Glutamatergic neuron (in vitro differentiated cells): ENCODE measurements at regions not wholly inside any gene's neighbourhood (a gene's known extent, or its start where the extent isn't known, plus 50 kb on each side); places are given as distances from the start of the nearest gene placed in this dataset.
A peak's percentile ranks its signal among the peaks of the same experiment; 100 is the strongest.
"Not testable (repeated sequence)": the region's sequence is repeated elsewhere in the genome, so short reads cannot be mapped to it uniquely, and the experiment has no call there.

Source experiments
- DNase-seq: peaks from one replicate; pipeline ENCODE4 v3.0.0; 2022
- H3K27ac Mint-ChIP-seq: one replicate; pipeline ENCODE4 v1.8.0; 2020; ENCODE audit warnings: mild to moderate bottlenecking, mixed read lengths, inconsistent platforms; ENCODE audit not compliant: unreplicated experiment
- H3K27me3 Mint-ChIP-seq: one replicate; pipeline ENCODE4 v1.8.0; 2020; ENCODE audit warnings: mild to moderate bottlenecking, moderate library complexity, mixed read lengths, inconsistent platforms; ENCODE audit not compliant: unreplicated experiment
- H3K36me3 Mint-ChIP-seq: one replicate; pipeline ENCODE4 v1.8.0; 2020; ENCODE audit warnings: mild to moderate bottlenecking, mixed read lengths, inconsistent platforms; ENCODE audit not compliant: unreplicated experiment
- H3K4me1 Mint-ChIP-seq: one replicate; pipeline ENCODE4 v1.8.0; 2020; ENCODE audit warnings: mild to moderate bottlenecking, low read depth, mixed read lengths, inconsistent platforms; ENCODE audit not compliant: unreplicated experiment
- H3K4me3 Mint-ChIP-seq: one replicate; pipeline ENCODE4 v1.8.0; 2020; ENCODE audit warnings: mild to moderate bottlenecking, mixed read lengths, inconsistent platforms; ENCODE audit not compliant: unreplicated experiment
- H3K9me3 Mint-ChIP-seq: one replicate; pipeline ENCODE4 v1.8.0; 2020; ENCODE audit warnings: mild to moderate bottlenecking, moderate library complexity, mixed read lengths, inconsistent platforms; ENCODE audit not compliant: unreplicated experiment
- TF ChIP-seq, protein P1 (sequence below): fragments of 200-600 bp; sonication (generic); IDR thresholded peaks from one replicate; pipeline ENCODE4 v1.5.0; 2021; ENCODE audit not compliant: partially characterized antibody, unreplicated experiment

- Mint-ChIP-seq H3K4me3 (no peak overlapping the region), H3K27me3 (peaks cover 2% of the 10 kb centered on the region), H3K36me3 (no peaks in the 10 kb centered on the region), H3K4me1 (peaks cover 7% of the 10 kb centered on the region), H3K9me3 (peaks cover 5% of the 10 kb centered on the region), H3K27ac (no peak overlapping the region)
- DNase-seq: no peak
- TF ChIP-seq, protein P1, sequence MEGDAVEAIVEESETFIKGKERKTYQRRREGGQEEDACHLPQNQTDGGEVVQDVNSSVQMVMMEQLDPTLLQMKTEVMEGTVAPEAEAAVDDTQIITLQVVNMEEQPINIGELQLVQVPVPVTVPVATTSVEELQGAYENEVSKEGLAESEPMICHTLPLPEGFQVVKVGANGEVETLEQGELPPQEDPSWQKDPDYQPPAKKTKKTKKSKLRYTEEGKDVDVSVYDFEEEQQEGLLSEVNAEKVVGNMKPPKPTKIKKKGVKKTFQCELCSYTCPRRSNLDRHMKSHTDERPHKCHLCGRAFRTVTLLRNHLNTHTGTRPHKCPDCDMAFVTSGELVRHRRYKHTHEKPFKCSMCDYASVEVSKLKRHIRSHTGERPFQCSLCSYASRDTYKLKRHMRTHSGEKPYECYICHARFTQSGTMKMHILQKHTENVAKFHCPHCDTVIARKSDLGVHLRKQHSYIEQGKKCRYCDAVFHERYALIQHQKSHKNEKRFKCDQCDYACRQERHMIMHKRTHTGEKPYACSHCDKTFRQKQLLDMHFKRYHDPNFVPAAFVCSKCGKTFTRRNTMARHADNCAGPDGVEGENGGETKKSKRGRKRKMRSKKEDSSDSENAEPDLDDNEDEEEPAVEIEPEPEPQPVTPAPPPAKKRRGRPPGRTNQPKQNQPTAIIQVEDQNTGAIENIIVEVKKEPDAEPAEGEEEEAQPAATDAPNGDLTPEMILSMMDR: no peak
Measured at GRCh38 chr16:29198731-29199521, 207.6 kb downstream of the NPIPB11 start.

GRCh38 chr16:29198231-29198630 is 208.3 kb downstream of the NPIPB11 start:
- no peaks in the 10 kb centered on the region for H3K36me3 Mint-ChIP-seq
- no peak for DNase-seq
- H3K4me3 Mint-ChIP-seq: peak overlapping the region; percentile 2
- peaks cover 2% of the 10 kb centered on the region for H3K27me3 Mint-ChIP-seq
- no peak overlapping the region for H3K27ac Mint-ChIP-seq
- peaks cover 12% of the 10 kb centered on the region for H3K4me1 Mint-ChIP-seq
- TF ChIP-seq, protein P1: no peak
- H3K9me3 Mint-ChIP-seq: peaks cover 5% of the 10 kb centered on the region

GRCh38 chr16:29197494-29198100 is 208.9 kb downstream of the NPIPB11 start:
- not testable (repeated sequence) for H3K27me3 Mint-ChIP-seq, H3K36me3 Mint-ChIP-seq, H3K9me3 Mint-ChIP-seq, H3K27ac Mint-ChIP-seq, H3K4me3 Mint-ChIP-seq, DNase-seq
- H3K4me1 Mint-ChIP-seq: peaks cover 15% of the 10 kb centered on the region

DNA sequence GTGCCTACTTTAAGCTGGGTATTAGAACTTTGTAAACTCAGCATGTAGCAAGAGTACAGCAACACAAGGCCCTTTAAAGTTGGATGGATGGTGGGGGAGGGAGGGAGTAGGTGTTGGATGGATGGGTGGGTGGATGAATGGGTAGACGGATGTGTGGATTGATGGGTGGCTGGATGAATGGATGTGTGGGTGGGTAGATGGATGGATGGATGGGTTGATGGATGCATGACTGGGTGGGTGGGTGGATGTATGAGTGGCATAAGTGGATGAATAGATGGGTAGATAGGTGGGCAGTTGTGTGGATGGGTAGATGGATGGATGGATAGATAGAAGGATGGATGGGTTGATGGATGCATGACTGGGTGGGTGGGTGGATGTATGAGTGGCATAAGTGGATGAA is 209.8 kb downstream of the NPIPB11 start:
- not testable (repeated sequence) for H3K27me3 Mint-ChIP-seq, H3K36me3 Mint-ChIP-seq, DNase-seq, H3K27ac Mint-ChIP-seq, H3K9me3 Mint-ChIP-seq, H3K4me3 Mint-ChIP-seq
- peaks cover 15% of the 10 kb centered on the region for H3K4me1 Mint-ChIP-seq

DNA sequence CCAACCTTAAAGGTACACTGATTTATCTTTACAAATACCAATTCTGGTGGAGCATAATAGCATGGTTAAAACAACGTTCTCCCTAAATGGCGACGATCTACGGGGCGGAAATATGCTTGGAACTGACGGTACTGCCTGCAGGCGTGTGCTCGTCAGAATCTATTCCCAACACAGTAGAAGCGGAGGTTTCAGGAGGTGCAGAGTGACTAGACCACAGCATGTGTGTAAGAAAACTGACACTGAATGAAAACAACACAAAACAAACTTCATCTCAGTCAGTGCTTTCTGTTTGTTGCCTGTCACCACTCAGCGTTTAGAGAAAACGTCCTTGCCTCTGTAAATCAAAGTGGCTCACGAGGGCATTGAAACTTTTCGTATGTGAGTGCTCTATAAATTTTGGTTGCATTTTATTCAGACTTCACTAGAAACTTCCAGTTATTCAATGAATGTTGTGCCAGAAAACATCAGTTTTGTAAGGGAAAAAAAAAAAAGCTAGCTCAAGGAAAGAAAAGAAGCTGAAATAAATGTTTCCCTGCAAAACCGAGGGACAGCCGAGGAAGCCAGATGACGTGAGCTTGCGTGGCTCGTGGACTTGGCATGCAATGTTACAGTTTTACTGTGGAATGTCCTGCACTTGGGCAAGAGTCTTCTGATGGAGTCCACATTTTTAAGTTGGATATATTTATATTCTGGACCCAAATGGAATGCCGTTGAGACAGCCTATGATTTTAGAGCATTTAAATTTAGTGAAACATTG is 210.4 kb downstream of the LAT start:
- DNase-seq, H3K9me3 Mint-ChIP-seq, H3K4me3 Mint-ChIP-seq, H3K27me3 Mint-ChIP-seq, H3K27ac Mint-ChIP-seq, H3K36me3 Mint-ChIP-seq: not testable (repeated sequence)
- peaks cover 13% of the 10 kb centered on the region for H3K4me1 Mint-ChIP-seq

- not testable (repeated sequence) for H3K27me3 Mint-ChIP-seq, DNase-seq, H3K4me3 Mint-ChIP-seq, H3K9me3 Mint-ChIP-seq, H3K36me3 Mint-ChIP-seq, H3K27ac Mint-ChIP-seq
- peaks cover 13% of the 10 kb centered on the region for H3K4me1 Mint-ChIP-seq
Measured at GRCh38 chr16:29194185-29194844, 209.5 kb downstream of the LAT start.

DNA sequence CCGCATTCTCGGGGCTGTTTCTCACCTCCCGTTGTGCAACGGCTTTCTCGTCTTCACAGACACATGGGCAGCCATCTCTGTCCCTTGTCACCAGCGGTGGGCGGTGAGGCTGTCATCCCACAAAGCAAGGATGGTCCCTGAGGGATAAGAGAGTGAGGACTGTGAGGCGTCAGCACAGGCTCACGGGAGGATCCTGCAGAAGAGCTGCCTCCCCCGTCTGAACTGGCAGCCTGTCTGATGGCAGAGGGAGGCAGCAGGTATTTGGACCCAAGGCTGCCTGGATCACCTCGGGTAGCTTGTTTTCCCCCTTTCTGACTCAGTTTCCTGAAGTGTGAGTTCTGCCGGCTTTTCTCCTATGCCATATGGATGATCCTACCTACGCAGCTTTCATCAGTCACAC is 208.8 kb downstream of the LAT start:
- Mint-ChIP-seq H3K27ac (peak overlapping the region; percentile 62), H3K4me1 (peaks cover 13% of the 10 kb centered on the region)
- H3K9me3 Mint-ChIP-seq, H3K27me3 Mint-ChIP-seq, DNase-seq, H3K36me3 Mint-ChIP-seq, H3K4me3 Mint-ChIP-seq: not testable (repeated sequence)

DNA sequence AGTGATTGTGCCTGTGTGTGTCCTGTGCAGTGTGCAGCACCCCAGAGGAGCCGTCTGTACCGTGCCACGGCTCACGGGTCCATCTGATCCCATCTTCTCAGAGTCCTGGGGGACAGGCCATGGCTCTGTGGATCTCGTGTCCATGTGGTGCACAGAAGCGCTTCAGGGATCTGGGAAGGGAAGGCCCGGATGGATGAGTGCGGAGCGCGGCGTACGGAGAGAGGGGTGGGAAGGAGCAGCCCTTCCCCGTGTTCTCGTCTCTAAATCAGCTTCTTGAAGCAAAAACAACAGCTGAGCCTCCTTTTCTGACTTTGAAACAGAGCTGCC is 208.4 kb downstream of the LAT start:
- H3K36me3 Mint-ChIP-seq, H3K9me3 Mint-ChIP-seq, DNase-seq, H3K4me3 Mint-ChIP-seq, H3K27me3 Mint-ChIP-seq: not testable (repeated sequence)
- Mint-ChIP-seq H3K4me1 (peaks cover 13% of the 10 kb centered on the region), H3K27ac (peak overlapping the region; percentile 34)
